Epithelial cell of esophagus (primary cell): ENCODE measurements at regions not wholly inside any gene's neighbourhood (a gene's known extent, or its start where the extent isn't known, plus 50 kb on each side); places are given as distances from the start of the nearest gene placed in this dataset.

ENCODE experiments used
- DNase-seq: peaks from one replicate; pipeline ENCODE4 v3.0.0; 2010; ENCODE audit warnings: low read depth
- H3K4me3 ChIP-seq: 2 replicates; pipeline ENCODE4 v1.5.1; 2011; ENCODE audit warnings: mild to moderate bottlenecking, low read length, control low read depth
- TF ChIP-seq, protein P1 (sequence below): IDR thresholded peaks from 2 replicates; pipeline ENCODE4 v1.5.1; 2011; ENCODE audit warnings: low read depth, mild to moderate bottlenecking, low read length, control low read depth, inconsistent platforms; ENCODE audit not compliant: insufficient read depth; ENCODE audit errors: missing control alignments

DNA sequence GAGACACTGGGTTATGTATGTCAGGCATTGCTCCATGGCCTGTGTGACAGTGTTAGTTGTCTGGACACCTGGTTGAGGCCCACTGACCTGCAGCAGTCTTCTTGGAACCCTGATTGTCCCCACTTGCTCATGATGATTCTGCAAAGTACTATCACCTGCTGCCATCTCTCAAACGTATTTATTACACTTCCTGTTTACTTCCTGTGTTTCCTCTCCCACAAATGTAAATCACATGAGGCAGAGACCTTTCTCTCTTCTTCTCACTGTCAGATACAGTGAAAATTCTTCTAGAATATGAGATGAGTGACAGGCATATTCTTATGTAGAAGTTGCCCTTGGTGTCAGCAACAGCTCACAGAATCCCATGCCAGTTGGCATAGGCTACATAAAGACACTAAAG lies 186.9 kb upstream of the CNTN1 start:
- no peak overlapping the region for H3K4me3 ChIP-seq
- DNase-seq, result no peak
- TF ChIP-seq, protein P1, sequence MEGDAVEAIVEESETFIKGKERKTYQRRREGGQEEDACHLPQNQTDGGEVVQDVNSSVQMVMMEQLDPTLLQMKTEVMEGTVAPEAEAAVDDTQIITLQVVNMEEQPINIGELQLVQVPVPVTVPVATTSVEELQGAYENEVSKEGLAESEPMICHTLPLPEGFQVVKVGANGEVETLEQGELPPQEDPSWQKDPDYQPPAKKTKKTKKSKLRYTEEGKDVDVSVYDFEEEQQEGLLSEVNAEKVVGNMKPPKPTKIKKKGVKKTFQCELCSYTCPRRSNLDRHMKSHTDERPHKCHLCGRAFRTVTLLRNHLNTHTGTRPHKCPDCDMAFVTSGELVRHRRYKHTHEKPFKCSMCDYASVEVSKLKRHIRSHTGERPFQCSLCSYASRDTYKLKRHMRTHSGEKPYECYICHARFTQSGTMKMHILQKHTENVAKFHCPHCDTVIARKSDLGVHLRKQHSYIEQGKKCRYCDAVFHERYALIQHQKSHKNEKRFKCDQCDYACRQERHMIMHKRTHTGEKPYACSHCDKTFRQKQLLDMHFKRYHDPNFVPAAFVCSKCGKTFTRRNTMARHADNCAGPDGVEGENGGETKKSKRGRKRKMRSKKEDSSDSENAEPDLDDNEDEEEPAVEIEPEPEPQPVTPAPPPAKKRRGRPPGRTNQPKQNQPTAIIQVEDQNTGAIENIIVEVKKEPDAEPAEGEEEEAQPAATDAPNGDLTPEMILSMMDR, result no peak

DNA sequence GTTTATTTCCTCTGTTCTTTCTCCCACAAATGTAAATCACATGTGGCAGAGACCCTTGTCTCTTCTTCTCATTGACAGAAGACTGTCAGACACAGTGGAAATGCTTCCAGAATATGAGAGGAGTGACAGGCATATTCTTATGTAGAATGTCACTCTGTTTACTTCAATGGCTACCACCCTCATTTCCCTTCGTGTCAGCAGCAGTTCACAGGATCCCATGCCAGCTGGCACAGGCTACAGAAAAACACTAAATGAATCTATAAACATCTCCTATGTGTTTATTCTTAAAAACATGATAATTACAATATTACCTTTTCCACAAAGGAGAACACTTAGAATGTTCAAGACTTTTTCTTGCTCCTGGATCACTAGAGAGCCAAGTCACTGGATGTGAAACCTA lies 183.8 kb upstream of the CNTN1 start:
- no peak for DNase-seq
- TF ChIP-seq, protein P1, result no peak
- no peak overlapping the region for H3K4me3 ChIP-seq

DNA sequence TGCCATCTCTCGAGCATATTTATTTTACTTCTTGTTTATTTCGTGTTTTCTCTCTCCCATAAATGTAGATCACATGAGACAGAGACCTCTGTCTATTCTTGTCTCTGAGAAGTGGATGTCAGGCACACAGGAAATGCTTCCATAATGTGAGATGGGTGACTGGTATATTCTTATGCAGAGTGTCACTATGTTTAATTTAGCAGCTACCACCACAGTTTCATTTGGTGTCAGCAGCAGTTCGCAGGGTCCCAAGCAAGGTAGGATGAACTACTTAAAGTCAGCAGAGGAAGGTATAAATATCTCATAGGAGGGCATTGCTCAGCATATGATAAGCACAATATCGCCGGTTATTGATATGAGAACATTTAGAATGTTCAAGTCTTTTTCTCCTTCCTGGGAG lies 180.9 kb upstream of the CNTN1 start:
- DNase-seq, result no peak
- no peak overlapping the region for H3K4me3 ChIP-seq
- TF ChIP-seq, protein P1, result no peak

DNA sequence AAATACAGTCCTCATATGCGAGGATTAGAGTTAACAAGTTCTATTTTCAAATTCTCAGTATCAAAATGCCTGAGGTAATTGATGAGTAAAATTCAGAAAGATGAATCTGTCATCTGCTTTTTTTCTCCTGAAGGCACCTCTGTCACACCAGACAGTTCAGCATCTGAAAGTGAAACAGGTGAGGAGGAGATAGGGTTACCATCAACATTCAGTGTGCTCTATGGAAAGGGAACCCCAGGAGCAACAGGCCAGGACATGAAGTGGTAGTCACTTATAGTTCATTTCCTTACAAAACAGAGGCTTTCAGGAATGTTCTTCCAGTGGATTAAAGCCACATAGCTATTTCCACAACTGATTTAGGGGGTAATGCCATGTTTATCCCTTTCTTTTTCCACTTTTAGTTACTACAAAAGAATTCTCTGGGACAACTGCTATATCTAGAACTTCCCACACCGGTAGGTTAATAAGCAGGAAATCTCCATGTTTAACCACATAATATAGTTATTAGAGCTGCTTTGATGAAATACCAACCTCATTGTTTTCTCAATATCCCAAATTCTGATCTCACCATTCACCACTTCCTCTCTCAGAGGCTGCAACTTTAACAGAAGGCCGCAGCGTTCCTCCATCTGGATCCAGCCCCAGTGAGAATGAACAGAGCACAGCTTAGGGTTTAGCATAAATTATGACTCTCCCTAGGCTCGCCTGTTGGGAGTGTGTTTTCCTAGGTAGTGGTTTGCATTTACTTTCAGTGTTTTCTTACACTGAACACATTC lies 177.0 kb upstream of the CNTN1 start:
- TF ChIP-seq, protein P1, result no peak
- no peak overlapping the region for H3K4me3 ChIP-seq
- DNase-seq, result peak; percentile 64

DNA sequence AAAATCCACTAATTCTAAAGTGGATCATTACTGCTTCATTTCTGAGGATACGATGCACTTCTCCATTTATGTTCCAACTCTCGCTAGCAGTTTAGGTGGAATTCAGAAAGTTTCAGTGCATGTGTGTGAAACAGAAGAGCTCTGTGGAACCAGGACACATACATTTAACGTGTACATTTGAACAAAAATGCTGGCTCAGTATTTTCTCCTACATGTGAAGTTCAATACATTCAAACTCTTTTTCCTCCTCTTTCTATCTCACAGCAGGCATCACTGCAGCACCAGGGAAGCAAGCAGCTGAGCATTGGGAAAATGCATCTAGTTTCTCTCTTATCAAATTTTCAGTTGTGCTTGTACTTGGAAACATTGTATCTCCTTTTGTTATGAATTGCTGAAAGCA lies 169.4 kb upstream of the CNTN1 start:
- TF ChIP-seq, protein P1, result no peak
- H3K4me3 ChIP-seq, result no peak overlapping the region
- DNase-seq, result no peak

DNA sequence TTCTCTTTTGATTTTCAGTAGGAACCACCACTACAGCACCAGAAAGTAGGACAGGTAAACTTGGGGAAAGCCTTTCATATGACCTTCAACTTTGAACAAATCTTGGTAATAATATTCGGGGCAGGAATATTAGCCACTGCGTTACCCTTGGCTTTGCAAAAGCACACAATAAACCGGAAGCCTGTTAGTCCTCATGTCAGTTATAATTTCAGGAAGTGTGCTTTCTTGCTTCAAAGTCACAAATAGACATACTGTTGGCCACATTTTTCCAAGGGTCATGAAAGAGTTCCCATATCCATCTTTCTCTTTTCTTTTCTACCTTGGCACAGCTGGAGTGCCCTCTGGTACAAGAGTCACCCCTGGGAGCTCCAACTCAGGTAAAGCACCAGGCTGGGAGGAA lies 167.2 kb upstream of the CNTN1 start:
- TF ChIP-seq, protein P1, result no peak
- DNase-seq, result no peak
- H3K4me3 ChIP-seq, result no peak overlapping the region

DNA sequence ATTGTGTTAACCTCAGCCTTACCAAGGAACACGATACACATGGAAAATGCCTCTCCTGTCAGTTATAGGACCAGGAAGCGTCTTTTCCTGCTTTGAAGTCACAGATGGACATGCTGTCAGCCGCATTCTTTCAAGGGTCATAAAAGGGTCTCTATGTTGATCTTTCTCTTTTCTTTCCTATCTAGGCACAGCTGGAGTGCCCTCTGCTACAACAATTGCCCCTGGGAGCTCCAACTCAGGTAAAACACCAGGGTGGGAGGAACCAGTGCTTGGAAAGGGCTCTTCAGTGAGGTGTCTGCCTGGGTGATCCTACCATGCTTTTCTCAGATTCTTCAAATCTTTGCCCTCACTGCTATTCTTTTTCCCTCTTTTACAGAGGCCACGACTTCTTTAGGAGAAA lies 157.4 kb upstream of the CNTN1 start:
- no peak for DNase-seq

More for the DNA sequence above, 157.4 kb upstream of the CNTN1 start:
- TF ChIP-seq, protein P1, result no peak
- no peak overlapping the region for H3K4me3 ChIP-seq
